Natural killer cell (primary cell): ENCODE measurements at regions not wholly inside any gene's neighbourhood (a gene's known extent, or its start where the extent isn't known, plus 50 kb on each side); places are given as distances from the start of the nearest gene placed in this dataset.

Experiments
- ATAC-seq, 3 donors: fragments of 150-1000 bp in 2 of 3; fragments of 200-7000 bp in 1 of 3; cut with Tn5 transposase; 1 replicate in 1 of 3; 2 replicates in 2 of 3; pipeline ENCODE4 v1.10.0; 2021; ENCODE audit warnings: mild to moderate bottlenecking in 2 of 3, moderate library complexity in 2 of 3
- DNase-seq, 2 donors: peaks; one replicate each; pipeline versions ENCODE4 v3.0.0 to v3.0.0-alpha.2; 2013 to 2021; ENCODE audit warnings: mixed read lengths in 1 of 2
- H3K27ac ChIP-seq: one replicate; pipeline ENCODE4 v1.5.1; 2013; ENCODE audit warnings: mild to moderate bottlenecking, low read length
- H3K27me3 ChIP-seq: one replicate; pipeline ENCODE4 v1.6.1; 2013; ENCODE audit warnings: low read length; ENCODE audit not compliant: control insufficient read depth, insufficient read depth
- H3K36me3 ChIP-seq: one replicate; pipeline ENCODE4 v1.6.1; 2013; ENCODE audit warnings: low read length; ENCODE audit not compliant: control insufficient read depth, insufficient read depth
- H3K4me1 ChIP-seq: one replicate; pipeline ENCODE4 v1.6.1; 2013; ENCODE audit warnings: low read length; ENCODE audit not compliant: control insufficient read depth, insufficient read depth
- H3K4me3 ChIP-seq: one replicate; pipeline ENCODE4 v1.5.1; 2013; ENCODE audit warnings: low read length
- H3K9me3 ChIP-seq: one replicate; pipeline ENCODE4 v1.6.1; 2013; ENCODE audit warnings: low read length; ENCODE audit not compliant: control insufficient read depth, insufficient read depth
- H3K27ac Mint-ChIP-seq, 2 donors: one replicate each; pipeline ENCODE4 v1.8.0; 2022; ENCODE audit warnings: mild to moderate bottlenecking in 2 of 2, mixed read lengths in 2 of 2, moderate library complexity in 1 of 2
- H3K27me3 Mint-ChIP-seq, 2 donors: one replicate each; pipeline ENCODE4 v1.8.0; 2022; ENCODE audit warnings: low read depth in 2 of 2, mixed read lengths in 2 of 2
- H3K36me3 Mint-ChIP-seq: one replicate; pipeline ENCODE4 v1.8.0; 2022; ENCODE audit warnings: mixed read lengths
- H3K4me1 Mint-ChIP-seq, 2 donors: one replicate each; pipeline ENCODE4 v1.8.0; 2022; ENCODE audit warnings: mixed read lengths in 2 of 2
- H3K4me3 Mint-ChIP-seq: one replicate; pipeline ENCODE4 v1.8.0; 2022; ENCODE audit warnings: mild to moderate bottlenecking, moderate library complexity, mixed read lengths
- H3K9me3 Mint-ChIP-seq, 2 donors: one replicate each; pipeline ENCODE4 v1.8.0; 2022; ENCODE audit warnings: mixed read lengths in 2 of 2
- WGBS: methylation state at CpG from one replicate; pipeline ENCODE4 v1.1.7; 2013; ENCODE audit warnings: missing lambda C conversion rate; ENCODE audit not compliant: insufficient coverage; 5-methylcytosine and 5-hydroxymethylcytosine counted together
- intact Hi-C: fragments of 100-400 bp; cut with micrococcal nuclease; formaldehyde crosslinking; loops from one replicate; pipeline ENCODE4 v1.14.2; 2022
- TF ChIP-seq, protein P1 (sequence below): fragments of 200-600 bp; IDR thresholded peaks from one replicate; pipeline ENCODE4 v1.8.0; 2022; ENCODE audit warnings: antibody characterized with exemption

DNA sequence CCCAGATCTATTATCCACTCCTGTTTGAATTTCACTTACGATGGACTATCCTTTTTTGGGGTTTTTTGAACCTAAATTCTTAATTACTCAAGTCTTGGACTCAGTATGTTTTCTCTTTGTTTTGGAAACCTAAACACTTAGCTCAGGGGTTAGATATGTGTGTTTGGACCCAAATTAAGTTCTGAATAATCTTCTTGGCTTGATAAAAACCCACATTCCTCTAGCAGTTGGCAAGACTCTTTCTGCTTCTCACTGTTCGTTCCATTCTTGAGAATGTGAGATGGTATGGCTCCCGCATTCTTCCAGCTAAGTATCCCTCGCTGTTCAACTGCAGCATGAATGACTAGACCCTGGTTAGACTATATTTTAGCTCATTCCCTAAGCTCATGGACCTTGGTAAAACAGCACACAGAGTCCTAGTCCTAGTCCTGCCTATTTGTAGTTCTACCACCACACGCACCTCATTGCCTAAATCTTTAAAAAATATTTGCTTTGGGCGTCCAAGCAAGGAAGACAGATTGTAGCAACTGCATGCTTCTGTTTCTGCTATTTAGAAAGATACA lies 860.0 kb downstream of the RPS29 start:
- ATAC-seq (no peak), DNase-seq (no peak)
- H3K36me3 Mint-ChIP-seq, result peaks cover 6% of the 10 kb centered on the region
- TF ChIP-seq, protein P1, sequence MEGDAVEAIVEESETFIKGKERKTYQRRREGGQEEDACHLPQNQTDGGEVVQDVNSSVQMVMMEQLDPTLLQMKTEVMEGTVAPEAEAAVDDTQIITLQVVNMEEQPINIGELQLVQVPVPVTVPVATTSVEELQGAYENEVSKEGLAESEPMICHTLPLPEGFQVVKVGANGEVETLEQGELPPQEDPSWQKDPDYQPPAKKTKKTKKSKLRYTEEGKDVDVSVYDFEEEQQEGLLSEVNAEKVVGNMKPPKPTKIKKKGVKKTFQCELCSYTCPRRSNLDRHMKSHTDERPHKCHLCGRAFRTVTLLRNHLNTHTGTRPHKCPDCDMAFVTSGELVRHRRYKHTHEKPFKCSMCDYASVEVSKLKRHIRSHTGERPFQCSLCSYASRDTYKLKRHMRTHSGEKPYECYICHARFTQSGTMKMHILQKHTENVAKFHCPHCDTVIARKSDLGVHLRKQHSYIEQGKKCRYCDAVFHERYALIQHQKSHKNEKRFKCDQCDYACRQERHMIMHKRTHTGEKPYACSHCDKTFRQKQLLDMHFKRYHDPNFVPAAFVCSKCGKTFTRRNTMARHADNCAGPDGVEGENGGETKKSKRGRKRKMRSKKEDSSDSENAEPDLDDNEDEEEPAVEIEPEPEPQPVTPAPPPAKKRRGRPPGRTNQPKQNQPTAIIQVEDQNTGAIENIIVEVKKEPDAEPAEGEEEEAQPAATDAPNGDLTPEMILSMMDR, result no peak
- no peaks in the 10 kb centered on the region for H3K27me3 Mint-ChIP-seq
- 77% methylated on average over 6 of the region's 6 CpGs for WGBS
- H3K9me3 Mint-ChIP-seq, result peaks cover 2 to 3% of the 10 kb centered on the region in 2 donors
- H3K4me3 Mint-ChIP-seq, result no peak overlapping the region
- no peaks in the 10 kb centered on the region for H3K9me3 ChIP-seq
- H3K4me1 ChIP-seq, result no peaks in the 10 kb centered on the region
- H3K27ac ChIP-seq, result no peak overlapping the region
- intact Hi-C loops, result no loop called here
- no peak overlapping the region for H3K4me3 ChIP-seq
- H3K27me3 ChIP-seq, result no peaks in the 10 kb centered on the region
- no peaks in the 10 kb centered on the region for H3K36me3 ChIP-seq
- H3K27ac Mint-ChIP-seq, result no peak overlapping the region
- H3K4me1 Mint-ChIP-seq, result no peaks in the 10 kb centered on the region

DNA sequence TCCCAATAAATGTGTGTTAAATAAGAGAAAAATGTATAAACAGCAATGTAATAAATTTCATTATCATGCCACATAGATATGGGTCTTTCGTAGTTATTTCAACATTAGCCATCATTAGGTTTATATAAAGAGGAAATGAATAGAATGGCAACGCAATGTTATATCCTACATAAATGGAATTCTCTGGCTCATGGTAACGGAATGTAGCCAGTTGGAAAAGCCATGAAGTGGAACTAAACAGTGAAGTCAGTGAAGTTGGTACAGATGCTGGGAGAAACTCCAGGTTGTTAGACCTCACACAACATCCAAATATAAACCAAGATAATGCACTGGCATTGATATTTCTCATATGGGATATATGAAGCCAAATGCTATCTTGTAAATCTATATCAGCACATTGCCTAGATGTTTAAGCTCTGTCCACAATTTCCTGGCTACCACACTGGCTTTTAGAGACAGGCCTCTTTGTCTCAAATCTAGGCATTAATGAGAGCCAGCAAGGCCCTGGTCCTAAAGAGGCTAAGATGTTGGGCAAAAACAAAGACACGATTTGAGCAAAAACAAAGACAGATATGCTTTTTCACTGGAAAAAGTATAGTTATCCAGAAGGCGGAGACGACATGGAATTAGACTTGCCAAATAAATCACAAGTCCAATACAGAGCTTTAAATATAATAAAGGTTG lies 861.0 kb downstream of the RPS29 start:
- Histone ChIP-seq H3K27ac (no peak overlapping the region), H3K4me3 (no peak overlapping the region), H3K9me3 (no peaks in the 10 kb centered on the region), H3K36me3 (no peaks in the 10 kb centered on the region), H3K27me3 (no peaks in the 10 kb centered on the region), H3K4me1 (no peaks in the 10 kb centered on the region)
- H3K4me1 Mint-ChIP-seq, result no peaks in the 10 kb centered on the region
- no peak for DNase-seq
- 94% methylated on average over 6 of the region's 6 CpGs for WGBS
- intact Hi-C loops, result no loop called here
- H3K27ac Mint-ChIP-seq, result no peak overlapping the region
- no peak overlapping the region for H3K4me3 Mint-ChIP-seq
- TF ChIP-seq, protein P1, result no peak
- H3K9me3 Mint-ChIP-seq, result peaks cover 2 to 3% of the 10 kb centered on the region in 2 donors
- no peaks in the 10 kb centered on the region for H3K27me3 Mint-ChIP-seq
- H3K36me3 Mint-ChIP-seq, result peaks cover 6% of the 10 kb centered on the region
- no peak for ATAC-seq

DNA sequence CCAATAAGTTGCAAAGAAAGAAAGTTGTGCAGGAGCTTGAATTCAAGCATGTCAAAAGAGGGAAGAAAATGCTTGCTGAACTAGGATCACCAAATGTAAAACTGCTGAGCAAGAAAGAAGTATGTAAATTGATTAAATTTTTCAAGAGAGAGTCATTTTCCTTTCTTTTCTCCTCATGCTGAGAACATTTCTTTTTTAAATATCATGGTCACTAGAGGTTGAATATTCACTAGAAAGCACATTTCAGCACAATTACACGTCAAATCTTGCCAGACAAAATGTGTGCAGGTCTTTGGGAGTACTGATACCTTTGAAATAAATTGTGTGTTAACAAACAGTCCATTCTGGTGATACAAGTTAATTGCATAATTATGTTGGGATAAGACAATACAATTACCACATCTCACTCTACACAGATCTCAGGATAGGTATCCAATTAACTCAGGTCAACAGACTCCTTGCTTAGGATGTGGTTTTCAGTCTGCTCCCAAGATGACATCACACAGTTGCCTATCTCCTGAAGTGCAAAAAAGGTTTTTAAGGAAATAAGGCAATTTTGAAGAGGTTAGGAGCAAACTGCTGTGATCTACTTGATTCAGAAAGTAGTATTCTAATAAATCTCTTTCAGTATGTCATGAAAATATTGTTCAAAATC lies 862.2 kb downstream of the RPS29 start:
- Histone ChIP-seq H3K4me1 (no peaks in the 10 kb centered on the region), H3K9me3 (no peaks in the 10 kb centered on the region), H3K4me3 (no peak overlapping the region), H3K27ac (no peak overlapping the region), H3K36me3 (no peaks in the 10 kb centered on the region), H3K27me3 (no peaks in the 10 kb centered on the region)
- TF ChIP-seq, protein P1, result no peak
- no peaks in the 10 kb centered on the region for H3K27me3 Mint-ChIP-seq
- no peak overlapping the region for H3K27ac Mint-ChIP-seq
- H3K4me1 Mint-ChIP-seq, result no peaks in the 10 kb centered on the region
- H3K36me3 Mint-ChIP-seq, result peaks cover 6% of the 10 kb centered on the region
- H3K9me3 Mint-ChIP-seq, result peaks cover 3 to 4% of the 10 kb centered on the region in 2 donors
- intact Hi-C loops, result no loop called here
- whole genome bisulfite sequencing, result no CpG with 5 or more reads among the region's 1 CpG
- ATAC-seq (no peak), DNase-seq (no peak)
- no peak overlapping the region for H3K4me3 Mint-ChIP-seq
